Ascending aorta (tissue), 2 donors: ENCODE measurements at regions not wholly inside any gene's neighbourhood (a gene's known extent, or its start where the extent isn't known, plus 50 kb on each side); places are given as distances from the start of the nearest gene placed in this dataset.

Experiments used
- DNase-seq, 2 donors: peaks; one replicate each; pipeline ENCODE4 v3.0.0-alpha.2; 2019; ENCODE audit warnings: low spot score in 2 of 2
- H3K27ac ChIP-seq, 2 donors: fragments of 200-600 bp; sonication (generic); one replicate each; pipeline ENCODE4 v1.5.1; 2016 to 2017; ENCODE audit warnings: mild to moderate bottlenecking in 1 of 2
- H3K27me3 ChIP-seq: fragments of 200-600 bp; sonication (generic); one replicate; pipeline ENCODE4 v1.5.1; 2017
- H3K36me3 ChIP-seq, 2 donors: fragments of 200-600 bp; sonication (generic); one replicate each; pipeline ENCODE4 v1.5.1; 2016
- H3K4me1 ChIP-seq, 2 donors: fragments of 200-600 bp; sonication (generic); one replicate each; pipeline ENCODE4 v1.5.1; 2016 to 2017; ENCODE audit warnings: mild to moderate bottlenecking in 1 of 2
- H3K4me3 ChIP-seq, 2 donors: fragments of 200-600 bp; sonication (generic); one replicate each; pipeline ENCODE4 v1.5.1; 2016 to 2017; ENCODE audit warnings: mild to moderate bottlenecking in 1 of 2
- H3K9me3 ChIP-seq, 2 donors: fragments of 200-600 bp; sonication (generic); one replicate each; pipeline ENCODE4 v1.5.1; 2016
- CTCF ChIP-seq, 3 experiments: fragments of 200-600 bp in 2 of 3; fragments of 450-650 bp in 1 of 3; sonication (generic) in 2 of 3; IDR thresholded peaks; one replicate each; pipeline ENCODE4 v1.5.1; 2016 to 2019; ENCODE audit warnings: antibody characterized with exemption in 3 of 3, mild to moderate bottlenecking in 1 of 3, moderate library complexity in 1 of 3
- intact Hi-C: fragments of 100-400 bp; cut with DNase I; formaldehyde crosslinking; loops from one replicate; pipeline ENCODE4 v1.15.1; 2023

GRCh38 chr14:82146846-82147245 lies 613.2 kb upstream of the SEL1L start:
- H3K9me3 ChIP-seq = no peaks in the 10 kb centered on the region
- no peak for DNase-seq
- H3K36me3 ChIP-seq = no peaks in the 10 kb centered on the region
- H3K27ac ChIP-seq = no peak overlapping the region
- intact Hi-C loops = no loop called here
- no peak for TF ChIP-seq CTCF (IDR thresholded peaks at IDR 0.05)
- H3K27me3 ChIP-seq = no peaks in the 10 kb centered on the region
- H3K4me1 ChIP-seq = no peaks in the 10 kb centered on the region
- no peak overlapping the region for H3K4me3 ChIP-seq

GRCh38 chr14:82153689-82154088 lies 620.0 kb upstream of the SEL1L start:
- Histone ChIP-seq H3K27me3 (no peaks in the 10 kb centered on the region), H3K4me1 (no peaks in the 10 kb centered on the region), H3K9me3 (no peaks in the 10 kb centered on the region), H3K4me3 (no peak overlapping the region), H3K27ac (no peak overlapping the region), H3K36me3 (no peaks in the 10 kb centered on the region)
- intact Hi-C loops = no loop called here
- DNase-seq = no peak
- TF ChIP-seq CTCF (IDR thresholded peaks at IDR 0.05) = no peak

GRCh38 chr14:82159624-82160023 lies 626.0 kb upstream of the SEL1L start:
- H3K4me3 ChIP-seq = no peak overlapping the region
- H3K27me3 ChIP-seq = no peaks in the 10 kb centered on the region
- no peaks in the 10 kb centered on the region for H3K9me3 ChIP-seq
- H3K36me3 ChIP-seq = no peaks in the 10 kb centered on the region
- no peak for DNase-seq
- no peak overlapping the region for H3K27ac ChIP-seq
- no peak for TF ChIP-seq CTCF (IDR thresholded peaks at IDR 0.05)
- no peaks in the 10 kb centered on the region for H3K4me1 ChIP-seq
- intact Hi-C loops = no loop called here

GRCh38 chr14:82180139-82180538 lies 646.5 kb upstream of the SEL1L start:
- no peak for TF ChIP-seq CTCF (IDR thresholded peaks at IDR 0.05)
- H3K9me3 ChIP-seq = no peaks in the 10 kb centered on the region
- intact Hi-C loops = no loop called here

GRCh38 chr14:82182646-82183045 lies 649.0 kb upstream of the SEL1L start:
- DNase-seq = no peak
- Histone ChIP-seq H3K4me1 (no peaks in the 10 kb centered on the region), H3K36me3 (no peaks in the 10 kb centered on the region), H3K9me3 (no peaks in the 10 kb centered on the region), H3K27ac (no peak overlapping the region), H3K4me3 (no peak overlapping the region), H3K27me3 (no peaks in the 10 kb centered on the region)
- intact Hi-C loops = no loop called here
- no peak for TF ChIP-seq CTCF (IDR thresholded peaks at IDR 0.05)

More at GRCh38 chr14:82180139-82180538, 646.5 kb upstream of the SEL1L start:
- no peaks in the 10 kb centered on the region for H3K4me1 ChIP-seq
- no peaks in the 10 kb centered on the region for H3K27me3 ChIP-seq
- no peaks in the 10 kb centered on the region for H3K36me3 ChIP-seq
- no peak overlapping the region for H3K4me3 ChIP-seq
- no peak overlapping the region for H3K27ac ChIP-seq
- DNase-seq = no peak

- H3K27ac ChIP-seq = no peak overlapping the region
- TF ChIP-seq CTCF (IDR thresholded peaks at IDR 0.05) = no peak
- intact Hi-C loops = no loop called here
These were observed 657.1 kb upstream of the SEL1L start for GRCh38 chr14:82190742-82191141.

More at GRCh38 chr14:82190742-82191141, 657.1 kb upstream of the SEL1L start:
- H3K27me3 ChIP-seq = no peaks in the 10 kb centered on the region
- no peaks in the 10 kb centered on the region for H3K4me1 ChIP-seq
- H3K9me3 ChIP-seq = peaks cover 0 to 11% of the 10 kb centered on the region in 2 donors
- no peak overlapping the region for H3K4me3 ChIP-seq
- no peak for DNase-seq
- H3K36me3 ChIP-seq = no peaks in the 10 kb centered on the region
